OCI-M2 (cell line): ENCODE measurements at regions not wholly inside any gene's neighbourhood (a gene's known extent, or its start where the extent isn't known, plus 50 kb on each side); places are given as distances from the start of the nearest gene placed in this dataset.
"Not testable (repeated sequence)": the region's sequence is repeated elsewhere in the genome, so short reads cannot be mapped to it uniquely, and the experiment has no call there.

Experiments used
- DNase-seq: peaks from one replicate; lab custom pipeline; 2025; ENCODE audit not compliant: unreplicated experiment; lab: John Stamatoyannopoulos, UW

GRCh38 chr18:39611381-39612100, 2045.9 kb upstream of the CELF4 start:
- no peak for DNase-seq

- no peak for DNase-seq
Observed at GRCh38 chr18:39607034-39607433, 2041.4 kb upstream of the CELF4 start.

GRCh38 chr18:39604836-39605235, 2039.2 kb upstream of the CELF4 start:
- no peak for DNase-seq

GRCh38 chr18:39602131-39602530, 2036.5 kb upstream of the CELF4 start:
- DNase-seq: no peak

GRCh38 chr18:39600894-39601293, 2035.3 kb upstream of the CELF4 start:
- no peak for DNase-seq

GRCh38 chr18:39599251-39599650, 2033.7 kb upstream of the CELF4 start:
- DNase-seq: no peak

- DNase-seq: no peak
Observed at GRCh38 chr18:39596891-39597290, 2031.3 kb upstream of the CELF4 start.

- no peak for DNase-seq
Observed at GRCh38 chr18:39596221-39596620, 2030.6 kb upstream of the CELF4 start.

GRCh38 chr18:39594206-39594605, 2028.6 kb upstream of the CELF4 start:
- DNase-seq: no peak

- DNase-seq: no peak
Observed at GRCh38 chr18:39591649-39592048, 2026.1 kb upstream of the CELF4 start.

- DNase-seq: no peak
Observed at GRCh38 chr18:39589496-39589895, 2023.9 kb upstream of the CELF4 start.

GRCh38 chr18:39587586-39587985, 2022.0 kb upstream of the CELF4 start:
- no peak for DNase-seq

- no peak for DNase-seq
Observed at GRCh38 chr18:39586741-39587140, 2021.1 kb upstream of the CELF4 start.

- DNase-seq: no peak
Observed at GRCh38 chr18:39574897-39575296, 2009.3 kb upstream of the CELF4 start.

GRCh38 chr18:39571511-39571910, 2005.9 kb upstream of the CELF4 start:
- DNase-seq: no peak

GRCh38 chr18:39565551-39566230, 2000.1 kb upstream of the CELF4 start:
- DNase-seq: not testable (repeated sequence)

GRCh38 chr18:39564716-39565115, 1999.1 kb upstream of the CELF4 start:
- no peak for DNase-seq

- no peak for DNase-seq
Observed at GRCh38 chr18:39561126-39561525, 1995.5 kb upstream of the CELF4 start.

- no peak for DNase-seq
Observed at GRCh38 chr18:39558658-39559057, 1993.1 kb upstream of the CELF4 start.

GRCh38 chr18:39555496-39555895, 1989.9 kb upstream of the CELF4 start:
- DNase-seq: no peak

- DNase-seq: no peak
Observed at GRCh38 chr18:39550701-39551100, 1985.1 kb upstream of the CELF4 start.

GRCh38 chr18:39549144-39549543, 1983.5 kb upstream of the CELF4 start:
- no peak for DNase-seq

- no peak for DNase-seq
Observed at GRCh38 chr18:39531659-39532058, 1966.1 kb upstream of the CELF4 start.
